Endometrium (tissue), 2 donors: ENCODE measurements at regions not wholly inside any gene's neighbourhood (a gene's known extent, or its start where the extent isn't known, plus 50 kb on each side); places are given as distances from the start of the nearest gene placed in this dataset.

Experiments used
- FAIRE-seq: peaks from 2 replicates; lab custom pipeline; 2012; peaks lifted over from hg19 to GRCh38; lab: Jason Lieb, UNC
- donor health status: control.
- donor health status: control.

GRCh38 chr10:62632071-62632809, 172.3 kb upstream of the ADO start:
- no peak for FAIRE-seq

GRCh38 chr10:62633976-62634375, 170.5 kb upstream of the ADO start:
- no peak for FAIRE-seq

- FAIRE-seq, result no peak
Observed at GRCh38 chr10:62634576-62634975, 169.9 kb upstream of the ADO start.

- no peak for FAIRE-seq
Observed at GRCh38 chr10:62635127-62635526, 169.4 kb upstream of the ADO start.

GRCh38 chr10:62636825-62637248, 167.7 kb upstream of the ADO start:
- no peak for FAIRE-seq

- peak; percentile 29 for FAIRE-seq
Observed at GRCh38 chr10:62637249-62638061, 167.1 kb upstream of the ADO start.

GRCh38 chr10:62638062-62638477, 166.4 kb upstream of the ADO start:
- FAIRE-seq, result no peak

- no peak for FAIRE-seq
Observed at GRCh38 chr10:62639144-62639543, 165.4 kb upstream of the ADO start.

GRCh38 chr10:62640411-62640810, 164.1 kb upstream of the ADO start:
- no peak for FAIRE-seq

GRCh38 chr10:62643606-62644587, 160.6 kb upstream of the ADO start:
- no peak for FAIRE-seq

GRCh38 chr10:62647375-62648092, 157.0 kb upstream of the ADO start:
- no peak for FAIRE-seq

GRCh38 chr10:62648921-62649320, 155.6 kb upstream of the ADO start:
- no peak for FAIRE-seq

- FAIRE-seq, result no peak
Observed at GRCh38 chr10:62650411-62650810, 154.1 kb upstream of the ADO start.

- no peak for FAIRE-seq
Observed at GRCh38 chr10:62651341-62651740, 153.2 kb upstream of the ADO start.

- no peak for FAIRE-seq
Observed at GRCh38 chr10:62652114-62652513, 152.4 kb upstream of the ADO start.

GRCh38 chr10:62652564-62652963, 152.0 kb upstream of the ADO start:
- FAIRE-seq, result no peak

GRCh38 chr10:62653254-62653653, 151.3 kb upstream of the ADO start:
- no peak for FAIRE-seq

- FAIRE-seq, result no peak
Observed at GRCh38 chr10:62654966-62655336, 149.6 kb upstream of the ADO start.

- no peak for FAIRE-seq
Observed at GRCh38 chr10:62655337-62655994, 149.1 kb upstream of the ADO start.

- no peak for FAIRE-seq
Observed at GRCh38 chr10:62657244-62657835, 147.2 kb upstream of the ADO start.

GRCh38 chr10:62658516-62658915, 146.0 kb upstream of the ADO start:
- no peak for FAIRE-seq
